NOMO-1 treated with dmso at 0.1 percent for 144 hours (cell line): ENCODE measurements at regions not wholly inside any gene's neighbourhood (a gene's known extent, or its start where the extent isn't known, plus 50 kb on each side); places are given as distances from the start of the nearest gene placed in this dataset.

ENCODE experiments used
- DNase-seq: peaks from one replicate; lab custom pipeline; 2025; ENCODE audit not compliant: unreplicated experiment; lab: John Stamatoyannopoulos, UW

- DNase-seq, result no peak
Observed at GRCh38 chr4:120526033-120526432, 396.5 kb downstream of the PRDM5 start.

GRCh38 chr4:120525106-120525505 is 397.4 kb downstream of the PRDM5 start:
- DNase-seq, result no peak

- DNase-seq, result no peak
Observed at GRCh38 chr4:120524237-120524636, 398.3 kb downstream of the PRDM5 start.

GRCh38 chr4:120520761-120521160 is 401.8 kb downstream of the PRDM5 start:
- DNase-seq, result peak; percentile 6

DNA sequence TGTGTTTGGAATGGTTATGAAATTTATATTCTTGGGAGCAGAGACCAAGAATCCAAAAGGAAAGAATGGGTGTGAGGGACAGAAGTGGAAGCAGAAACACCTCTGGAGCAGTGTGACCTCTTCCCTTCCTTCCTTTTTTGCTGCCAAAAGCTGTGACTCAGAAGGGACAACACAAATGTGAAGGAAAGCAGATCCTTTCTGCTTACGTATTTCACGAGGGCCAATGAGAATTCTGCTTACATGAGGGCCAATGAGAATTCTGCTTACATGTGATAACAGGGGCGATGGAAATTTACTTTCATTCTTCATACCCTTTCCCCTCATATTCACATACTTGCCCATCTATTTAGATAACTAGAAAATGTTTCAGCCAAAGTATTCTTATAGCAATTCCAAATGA is 404.6 kb downstream of the PRDM5 start:
- no peak for DNase-seq

- no peak for DNase-seq
Observed at GRCh38 chr4:120509719-120510118, 412.8 kb downstream of the PRDM5 start.

GRCh38 chr4:120509222-120509621 is 413.3 kb downstream of the PRDM5 start:
- no peak for DNase-seq

GRCh38 chr4:120508036-120508435 is 414.5 kb downstream of the PRDM5 start:
- no peak for DNase-seq

DNA sequence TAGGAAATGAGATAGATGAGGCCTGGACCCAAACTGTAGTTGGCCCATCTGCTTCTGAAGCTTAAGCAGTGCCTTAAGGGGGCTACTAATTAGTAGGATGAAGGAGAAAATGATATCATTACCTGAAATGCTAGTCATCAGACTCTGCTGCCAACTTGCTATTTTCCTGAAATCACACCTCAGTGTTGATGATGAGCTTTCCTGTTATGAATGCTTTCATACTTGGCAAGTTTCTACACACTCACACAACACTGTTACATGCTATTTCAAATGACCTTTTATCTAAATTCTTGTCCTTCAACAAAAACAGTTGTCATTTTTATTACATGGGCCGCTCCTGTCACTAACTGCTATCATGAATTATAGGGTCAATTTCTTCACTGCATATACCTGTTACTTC is 416.0 kb downstream of the PRDM5 start:
- no peak for DNase-seq

GRCh38 chr4:120498678-120499077 is 423.8 kb downstream of the PRDM5 start:
- DNase-seq, result peak; percentile 58

GRCh38 chr4:120491481-120491880 is 424.8 kb upstream of the MAD2L1 start:
- no peak for DNase-seq

DNA sequence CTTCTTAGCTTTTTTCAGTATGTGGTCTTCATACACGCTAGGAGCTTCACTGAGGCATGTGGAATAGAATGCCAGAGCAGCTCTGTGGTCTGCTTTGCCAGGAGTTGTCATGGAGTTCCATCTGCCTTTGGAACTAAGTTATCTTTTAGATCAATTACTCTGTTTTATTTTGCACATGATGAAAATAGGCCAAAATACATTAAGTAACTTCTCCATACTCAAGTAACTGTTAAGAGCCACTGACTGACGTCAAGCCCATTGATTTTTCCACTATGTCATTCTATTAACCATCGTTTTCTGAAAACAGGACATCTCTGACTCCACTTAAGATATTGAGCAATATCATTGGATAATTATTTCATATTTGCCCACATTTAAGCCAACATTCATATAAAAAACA is 415.1 kb upstream of the MAD2L1 start:
- no peak for DNase-seq

GRCh38 chr4:120472447-120473131 is 405.9 kb upstream of the MAD2L1 start:
- DNase-seq, result no peak

DNA sequence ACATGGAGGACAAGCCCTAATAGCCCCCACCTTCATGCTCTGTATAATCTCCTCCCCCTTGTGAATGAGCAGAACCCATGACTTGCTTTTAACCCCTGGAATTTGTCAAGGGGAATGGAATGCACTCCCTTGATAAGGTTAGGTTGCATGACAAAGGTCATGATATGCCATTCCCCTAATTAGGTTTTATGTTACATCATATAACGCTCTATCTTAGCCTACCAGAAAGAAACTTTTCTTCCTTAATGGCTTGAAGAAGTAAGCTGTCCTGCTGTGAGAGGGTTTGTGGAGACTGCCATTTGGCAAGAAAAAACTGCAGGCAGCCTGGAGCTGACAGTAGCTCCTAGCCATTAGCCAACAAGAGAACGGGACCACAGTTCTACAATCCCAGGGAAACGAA is 399.8 kb upstream of the MAD2L1 start:
- DNase-seq, result no peak

DNA sequence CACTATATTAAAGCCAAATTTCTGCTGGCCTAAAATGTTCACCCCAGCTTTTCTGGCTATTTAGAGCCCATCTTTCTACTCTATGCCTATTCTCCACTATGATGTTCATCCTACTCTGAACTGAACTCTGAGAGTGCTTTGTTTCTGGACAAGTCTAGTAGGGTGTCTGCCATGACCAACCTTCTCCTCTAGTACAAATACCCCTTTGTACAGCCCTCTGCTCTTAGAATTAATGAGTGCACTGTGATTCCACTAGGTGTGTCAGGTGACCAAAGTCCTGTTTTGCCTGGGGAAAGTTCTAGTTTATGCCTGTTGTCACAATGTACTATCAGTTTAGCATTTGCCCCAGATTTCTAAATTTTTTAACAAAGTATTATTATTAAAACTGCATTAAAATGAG is 388.1 kb upstream of the MAD2L1 start:
- DNase-seq, result no peak

- DNase-seq, result no peak
Observed at GRCh38 chr4:120452536-120452935, 385.9 kb upstream of the MAD2L1 start.

DNA sequence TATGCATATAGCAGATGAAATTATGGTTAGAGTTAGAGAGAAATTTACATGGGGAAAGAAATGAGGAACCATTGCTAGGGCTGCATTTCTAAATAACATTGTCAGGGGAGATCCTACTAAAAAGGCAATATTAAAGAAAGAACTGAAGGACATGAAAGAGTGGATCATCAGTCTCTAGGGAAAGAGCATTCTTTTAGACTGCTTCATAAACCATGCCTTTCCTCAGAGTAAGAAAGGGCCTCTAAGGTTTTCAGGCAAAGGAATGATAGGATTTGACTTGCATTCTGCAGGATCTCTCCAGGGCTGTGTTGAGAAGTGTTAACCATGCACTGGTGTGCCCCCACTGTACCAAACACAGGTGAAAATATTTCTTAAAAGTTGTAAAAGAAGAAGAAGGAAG is 385.4 kb upstream of the MAD2L1 start:
- DNase-seq, result no peak

DNA sequence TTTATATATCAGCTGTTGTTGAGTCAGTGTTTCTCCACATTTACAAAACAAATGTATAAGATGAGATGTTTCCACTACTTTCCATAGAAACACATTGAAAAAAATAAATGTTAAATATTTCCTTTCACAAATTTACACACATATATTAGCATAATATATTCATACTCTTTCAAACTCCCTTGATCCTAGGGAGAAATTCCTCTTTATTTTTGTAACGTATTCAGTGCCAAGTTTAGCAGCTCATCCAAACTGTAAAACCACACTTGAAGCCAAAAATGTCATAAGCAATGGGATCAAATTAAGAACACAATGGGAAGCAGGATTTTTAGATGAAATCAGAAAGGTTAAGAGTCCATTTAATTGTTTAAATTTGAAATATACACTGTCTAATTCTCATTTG is 381.1 kb upstream of the MAD2L1 start:
- DNase-seq, result no peak

- no peak for DNase-seq
Observed at GRCh38 chr4:120446051-120446567, 379.5 kb upstream of the MAD2L1 start.

DNA sequence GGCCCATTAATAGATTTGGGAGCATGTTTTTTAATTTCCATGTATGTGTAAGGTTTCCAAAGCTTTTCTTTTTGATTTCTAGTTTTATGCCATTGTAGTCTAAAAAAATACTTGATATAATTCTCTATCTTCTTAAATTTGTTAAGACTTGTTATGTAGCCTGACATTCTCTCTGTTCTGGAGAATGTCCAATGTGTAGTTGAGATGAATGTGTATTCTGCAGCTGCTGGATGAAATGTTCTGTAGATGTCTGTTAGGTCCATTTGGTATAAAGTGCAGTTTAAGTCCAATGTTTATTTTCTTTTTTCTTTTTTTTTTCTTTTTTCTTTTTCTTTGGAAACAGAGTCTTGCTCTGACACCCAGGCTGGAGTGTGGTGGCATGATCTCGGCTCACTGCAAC is 378.5 kb upstream of the MAD2L1 start:
- no peak for DNase-seq

DNA sequence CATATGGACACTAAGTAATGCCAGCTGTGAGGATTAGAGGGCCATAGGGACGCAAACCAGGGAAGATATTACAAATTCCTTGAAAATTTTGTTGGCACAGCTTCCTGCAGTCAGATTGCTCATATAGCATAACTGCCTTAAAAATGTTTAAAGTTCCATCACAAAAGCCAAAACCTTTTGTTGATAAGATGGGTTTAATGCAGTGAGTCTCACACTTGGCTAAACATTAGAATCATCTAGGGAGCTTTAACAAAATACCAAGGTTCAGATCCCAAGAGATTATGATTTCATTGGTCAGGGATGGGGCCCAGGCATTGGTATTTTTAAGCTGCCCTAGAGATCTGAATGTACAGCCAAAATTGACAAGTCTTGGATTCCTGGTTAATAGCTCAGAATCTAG is 376.5 kb upstream of the MAD2L1 start:
- no peak for DNase-seq

DNA sequence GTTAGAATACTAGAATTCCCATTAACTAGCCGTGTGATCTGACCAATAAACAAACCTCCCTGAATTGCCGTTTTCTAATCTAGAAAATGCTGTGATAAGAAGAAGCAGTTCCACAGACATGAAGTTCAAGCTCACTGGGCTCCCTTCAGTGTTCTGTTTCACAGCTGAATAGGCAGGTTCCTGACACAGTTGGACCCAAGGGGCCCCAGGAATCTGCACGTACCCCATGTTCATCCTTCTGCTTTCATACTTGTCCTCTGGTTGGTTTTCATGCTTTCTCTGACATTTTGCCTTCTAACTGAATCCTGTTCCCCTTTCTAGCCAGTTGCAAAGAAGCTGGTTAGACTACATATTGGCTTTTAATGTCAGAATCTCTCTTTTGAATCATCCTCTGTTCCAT is 374.1 kb upstream of the MAD2L1 start:
- DNase-seq, result no peak

- no peak for DNase-seq
Observed at GRCh38 chr4:120435179-120435578, 368.5 kb upstream of the MAD2L1 start.
